ENCODE measurements at regions not wholly inside any gene's neighbourhood (a gene's known extent, or its start where the extent isn't known, plus 50 kb on each side); places are given as distances from the start of the nearest gene placed in this dataset.

DNA sequence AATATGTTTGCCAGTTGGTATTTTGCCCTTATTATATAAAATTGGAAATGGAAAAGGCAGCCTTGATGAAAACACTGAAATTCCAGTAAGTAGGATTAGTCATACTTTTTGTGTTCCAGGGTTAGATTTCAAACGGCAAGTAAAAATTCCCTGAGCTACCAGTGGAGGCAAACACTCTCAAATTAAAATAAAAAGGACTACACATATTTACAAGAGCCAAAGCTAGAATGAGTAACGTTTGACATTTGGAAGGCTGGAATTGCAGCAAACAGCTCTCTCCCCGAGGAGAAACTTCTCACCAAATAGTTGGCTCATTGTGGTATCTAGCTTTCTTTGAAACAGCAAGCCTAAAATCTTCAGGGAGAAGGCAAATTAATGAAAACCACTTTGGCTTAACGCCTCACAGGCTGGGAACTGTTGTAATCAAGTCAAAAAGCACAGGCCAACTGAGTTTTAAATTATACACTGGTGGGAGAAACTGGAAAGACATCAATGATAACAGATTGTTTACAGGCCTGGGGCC is 288.4 kb downstream of the SNX13 start:
- no peak for DNase-seq (ENCODE audit: low spot score)

DNA sequence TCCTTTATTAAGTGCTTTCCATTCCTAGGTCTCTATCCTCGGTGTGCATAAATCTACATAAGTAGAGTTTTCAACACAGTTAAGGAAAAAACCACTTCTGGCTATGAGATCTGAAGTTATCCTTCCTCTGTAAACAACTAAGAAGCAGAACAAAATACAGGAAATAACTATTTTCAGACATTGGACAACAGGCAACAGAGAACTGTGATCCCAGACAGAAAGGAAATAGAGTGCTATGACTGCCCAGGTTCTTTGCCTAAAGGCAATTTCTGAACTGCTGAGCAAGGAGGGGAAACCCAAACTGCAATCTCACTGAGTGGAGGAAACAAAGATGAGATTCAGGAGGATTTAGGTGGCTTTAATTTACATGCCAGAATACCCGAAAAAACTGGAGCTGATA is 285.4 kb downstream of the SNX13 start:
- DNase-seq (ENCODE audit: low spot score) = no peak

DNA sequence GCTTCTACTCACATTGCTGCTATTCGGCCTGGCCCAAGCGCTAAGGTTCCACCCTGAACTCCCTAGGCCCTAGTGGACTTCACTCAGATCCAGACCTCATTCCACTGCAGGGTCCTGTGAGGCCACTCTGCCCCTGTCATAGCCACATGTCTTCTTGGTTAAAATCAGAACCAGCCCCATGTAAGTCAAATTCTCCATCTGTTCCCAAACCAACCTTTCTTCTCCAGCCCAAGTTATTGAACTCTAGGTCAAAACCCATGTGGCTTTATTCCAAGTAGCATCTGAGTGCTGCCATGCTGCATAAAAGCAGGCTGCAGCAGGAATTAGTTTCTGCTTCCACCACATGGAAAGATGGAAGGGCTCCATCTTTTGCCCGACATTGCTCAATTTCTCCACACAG is 281.2 kb downstream of the SNX13 start:
- DNase-seq (ENCODE audit: low spot score) = no peak

DNA sequence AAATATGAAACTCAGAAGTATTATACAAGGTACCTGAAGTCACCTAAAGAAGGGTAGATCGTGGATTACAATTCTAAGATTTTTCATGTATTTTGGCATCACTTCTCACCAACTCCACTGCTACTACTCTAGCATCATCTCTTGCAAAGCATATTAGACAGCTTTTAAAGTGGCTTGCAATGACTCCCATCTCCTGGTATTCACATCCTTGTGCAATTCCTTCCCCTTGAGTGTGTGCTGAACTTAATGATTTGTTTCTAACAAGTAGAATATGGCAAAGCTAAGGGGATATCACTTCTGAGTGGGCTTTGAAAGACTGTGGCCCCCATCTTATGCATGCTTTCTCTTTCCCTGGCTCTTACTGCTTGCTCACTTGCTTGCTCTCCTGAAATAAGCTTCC is 280.2 kb downstream of the SNX13 start:
- no peak for DNase-seq (ENCODE audit: low spot score)

DNA sequence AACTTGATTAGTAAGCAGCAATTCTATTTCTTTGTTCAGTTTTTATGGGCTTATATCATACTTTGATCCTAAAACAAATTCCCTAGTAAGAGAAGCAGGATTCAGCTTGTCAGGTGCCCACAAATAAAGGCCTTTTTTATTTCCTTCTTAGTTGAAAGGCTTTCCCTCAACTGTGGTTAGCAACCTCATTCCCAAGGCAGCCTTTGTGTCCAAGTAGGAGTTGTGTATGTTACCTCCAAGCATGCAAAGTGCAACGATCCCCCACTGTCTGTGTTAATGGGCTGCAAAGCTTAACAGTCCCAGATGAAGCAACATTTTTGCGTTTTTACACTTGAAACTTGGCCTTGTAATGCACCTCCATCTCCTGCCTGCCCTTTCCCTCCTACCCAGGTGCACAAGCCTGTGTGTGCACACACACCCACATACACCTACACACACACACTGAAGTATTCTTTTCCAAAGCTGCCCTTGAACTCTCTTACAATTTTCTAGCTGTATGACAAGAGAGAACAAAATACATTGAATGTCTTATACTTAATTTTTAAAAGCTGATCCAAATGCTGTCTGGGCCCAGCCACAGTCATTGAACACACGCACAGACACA is 278.2 kb downstream of the SNX13 start:
- no peak for DNase-seq (ENCODE audit: low spot score)

DNA sequence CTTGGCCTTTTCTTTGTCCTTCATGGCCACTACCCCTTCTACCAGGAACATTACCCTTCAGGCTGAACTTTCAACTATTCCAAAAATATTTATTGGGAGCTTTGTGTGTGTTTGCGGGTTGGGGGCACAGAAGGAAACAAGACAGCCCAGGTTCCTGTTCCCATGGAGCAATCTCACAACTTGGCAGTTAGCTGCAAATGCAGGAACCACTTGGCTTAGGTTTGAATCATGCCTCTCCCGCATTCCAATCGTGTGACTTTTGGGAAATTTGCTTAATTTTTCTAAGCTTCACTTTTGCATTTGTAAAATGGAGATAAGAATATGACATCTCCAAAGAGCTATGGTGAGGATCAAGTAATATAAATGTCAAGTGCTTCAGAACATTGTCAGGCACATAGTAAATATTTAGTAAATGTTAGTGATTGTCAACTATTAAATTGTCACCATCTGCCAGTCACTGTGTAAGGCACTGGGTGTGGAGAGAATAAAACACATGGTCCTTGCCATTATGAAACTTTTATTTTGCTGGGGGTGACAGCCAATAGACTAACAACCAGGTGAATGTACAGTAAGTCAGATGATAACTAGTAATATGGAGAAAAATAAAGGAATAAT is 277.1 kb downstream of the SNX13 start:
- DNase-seq (ENCODE audit: low spot score) = no peak

DNA sequence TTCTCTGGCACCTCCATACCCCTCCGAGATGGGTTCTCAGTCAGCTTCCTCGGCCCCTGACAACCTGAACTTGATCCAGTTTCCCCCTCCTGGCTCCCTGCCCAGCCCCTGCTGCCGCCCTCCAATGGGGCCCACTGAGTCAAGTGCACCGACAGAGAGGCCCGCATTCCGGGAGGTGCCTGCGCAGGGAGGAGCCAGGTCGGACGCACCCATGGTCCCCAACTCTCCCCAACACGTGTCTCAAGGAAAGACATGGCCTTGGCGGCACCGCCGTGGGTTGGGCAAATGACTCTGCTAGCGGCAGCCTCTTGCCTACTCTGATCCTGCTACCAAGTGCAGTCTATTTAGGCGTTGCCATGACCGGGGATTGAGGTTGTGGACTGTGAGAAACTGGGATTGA is 275.3 kb downstream of the SNX13 start:
- no peak for DNase-seq (ENCODE audit: low spot score)

DNA sequence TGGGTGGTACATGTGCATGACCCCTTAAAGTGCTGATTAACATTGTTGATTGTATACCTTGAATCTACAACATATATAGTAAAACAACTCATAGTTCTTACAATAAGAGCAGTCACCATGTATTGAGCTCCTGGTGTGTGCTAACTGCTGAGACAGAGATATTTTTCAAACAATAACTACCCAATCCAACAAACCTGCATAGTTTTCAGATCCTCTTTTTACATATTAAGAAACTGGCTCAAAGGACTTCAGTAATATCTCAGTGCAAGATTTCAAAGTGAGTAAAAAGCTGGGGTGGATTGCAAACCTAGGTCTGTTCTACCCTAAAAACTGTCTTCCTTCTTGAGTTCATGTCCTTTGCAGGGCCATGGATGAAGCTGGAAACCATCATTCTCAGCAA is 272.2 kb downstream of the SNX13 start:
- no peak for DNase-seq (ENCODE audit: low spot score)

DNA sequence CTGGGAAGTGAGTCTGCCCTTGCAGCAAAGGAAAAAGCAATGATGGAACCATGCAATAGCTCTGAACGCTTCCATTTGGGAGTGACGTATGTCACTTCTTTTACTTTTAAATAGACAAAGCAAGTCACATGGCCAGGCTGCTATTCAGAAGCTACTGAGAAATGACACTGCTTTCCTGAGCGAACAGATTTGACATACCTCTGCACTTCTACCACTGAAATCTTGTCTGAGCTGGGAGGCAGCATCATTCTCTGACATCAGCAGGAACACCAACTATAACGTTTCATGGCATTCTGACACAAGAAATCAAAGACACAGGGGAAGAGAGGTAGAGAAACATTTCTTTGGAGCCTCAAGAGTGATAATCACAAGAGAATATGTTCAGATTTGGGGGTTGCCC is 271.1 kb downstream of the SNX13 start:
- no peak for DNase-seq (ENCODE audit: low spot score)

DNA sequence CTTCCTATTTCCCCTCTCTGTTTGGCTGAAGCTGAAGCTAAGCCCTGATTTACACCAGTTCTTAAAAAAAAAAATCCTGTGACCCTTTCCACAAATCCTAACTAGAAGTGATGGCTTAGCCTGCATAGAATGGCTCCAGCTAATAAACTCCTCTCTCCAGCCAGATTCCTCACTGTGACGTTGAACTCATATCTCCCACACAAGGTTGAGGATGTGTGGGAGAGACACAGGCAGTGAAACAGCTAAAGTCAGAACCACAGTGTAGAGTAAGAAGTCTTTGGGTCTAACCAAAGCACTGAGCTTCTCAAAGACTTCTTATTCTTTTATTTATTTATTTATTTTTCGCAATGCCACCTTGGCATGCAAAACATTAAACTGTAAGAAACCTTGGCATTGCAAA is 268.3 kb downstream of the SNX13 start:
- DNase-seq (ENCODE audit: low spot score) = no peak

DNA sequence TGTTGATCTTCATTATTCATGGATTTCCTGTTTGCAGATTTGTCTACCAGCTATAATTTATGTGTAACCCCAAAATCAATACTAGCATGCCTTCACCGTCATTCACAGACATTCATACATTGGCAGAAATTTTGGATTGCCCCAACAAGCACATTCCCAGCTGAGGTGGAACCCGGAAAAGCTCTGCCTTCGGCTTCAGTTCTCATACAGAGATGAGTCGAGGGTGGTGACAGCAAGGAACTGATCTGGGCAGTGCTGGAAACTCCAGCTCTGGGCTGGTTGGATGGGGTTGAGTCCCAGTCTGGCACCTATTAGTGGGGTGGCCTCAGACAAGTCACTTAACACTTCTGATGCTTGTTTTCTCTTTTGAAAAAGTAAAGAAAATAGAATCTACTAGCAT is 267.5 kb downstream of the SNX13 start:
- no peak for DNase-seq (ENCODE audit: low spot score)

DNA sequence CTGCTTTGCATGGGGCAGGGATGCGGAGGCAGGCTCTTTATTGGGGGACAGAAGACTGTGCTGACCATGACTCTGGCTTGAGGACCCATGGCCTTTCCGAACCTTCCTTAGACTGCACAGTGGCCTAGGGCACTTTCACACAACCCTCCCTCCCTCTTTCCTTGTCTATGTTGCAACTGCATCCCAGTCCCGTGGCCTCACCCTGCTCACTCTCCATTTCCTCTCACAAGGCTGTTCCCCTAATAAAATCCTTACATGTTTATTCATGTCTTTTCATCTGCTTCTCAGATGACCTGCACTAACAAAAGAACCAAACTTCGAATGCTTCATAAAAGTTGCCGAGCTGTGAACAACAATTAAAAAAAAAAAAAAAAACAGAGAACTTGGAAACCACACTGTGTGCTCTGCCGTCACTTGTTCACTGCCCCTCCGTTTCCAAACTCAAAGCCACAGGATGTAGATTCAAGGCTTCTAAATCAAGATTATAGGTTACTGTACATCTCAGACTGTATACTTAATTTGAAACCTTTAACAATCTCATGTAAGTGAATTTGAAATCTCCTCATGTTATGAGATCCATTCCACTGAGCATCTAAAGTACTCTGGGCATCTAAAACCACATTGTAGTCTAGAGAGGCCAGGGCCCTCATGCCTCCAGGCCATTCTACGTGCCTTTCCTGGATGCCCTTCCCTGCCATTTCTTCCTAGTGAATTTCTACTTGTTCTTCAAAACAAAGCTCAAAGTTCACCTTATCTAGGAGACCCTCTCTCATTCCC is 265.9 kb downstream of the SNX13 start:
- no peak for DNase-seq (ENCODE audit: low spot score)

DNA sequence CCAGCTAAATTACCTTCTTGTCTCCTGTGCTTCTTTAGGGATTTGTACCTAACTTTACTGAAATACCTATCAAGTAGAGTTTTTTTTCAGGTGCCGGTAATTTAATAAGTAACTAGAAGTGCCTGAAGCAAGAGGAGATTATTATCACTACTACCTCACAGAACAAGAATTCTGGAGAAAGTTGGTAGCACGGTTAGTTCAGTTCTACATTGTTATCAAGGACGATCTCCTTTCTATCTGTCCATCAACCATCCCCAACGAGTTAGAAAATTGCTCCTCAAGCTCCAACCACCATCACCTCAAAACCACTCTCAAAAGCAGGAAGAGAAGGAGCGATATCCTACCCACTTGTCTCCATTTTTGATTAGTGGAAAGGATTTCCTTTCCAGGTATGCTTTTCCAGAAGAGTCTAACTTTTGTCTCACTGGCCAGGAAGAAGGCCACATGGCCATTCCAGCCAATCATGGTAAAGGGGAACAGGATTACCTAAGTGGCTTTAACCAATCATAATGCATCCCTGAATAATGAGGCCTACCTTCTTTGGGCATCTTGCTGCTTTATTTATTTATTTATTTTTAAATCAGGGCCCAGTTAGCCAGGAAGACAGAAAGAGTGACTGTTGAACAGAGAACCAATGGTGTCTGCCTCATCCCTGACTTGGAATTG is 265.2 kb downstream of the SNX13 start:
- DNase-seq (ENCODE audit: low spot score) = no peak

DNA sequence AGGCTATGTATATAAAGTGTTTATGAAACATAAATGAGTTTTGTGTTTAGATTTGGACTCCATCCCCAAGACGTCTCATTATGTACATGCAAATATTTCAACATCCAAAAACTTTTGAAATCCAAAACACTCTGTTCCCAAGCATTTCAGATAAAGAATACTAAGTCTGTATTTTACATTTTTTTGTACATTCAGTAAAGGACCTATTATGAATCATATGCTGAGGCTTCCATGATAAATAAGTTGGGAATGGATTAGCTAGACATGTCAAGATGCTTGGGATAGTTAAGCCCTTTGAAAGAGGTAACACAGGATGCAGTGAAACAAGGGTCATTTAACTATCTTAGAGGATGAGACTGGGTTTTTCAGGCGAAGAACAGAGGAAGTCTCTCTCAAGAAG is 262.9 kb downstream of the SNX13 start:
- no peak for DNase-seq (ENCODE audit: low spot score)

DNA sequence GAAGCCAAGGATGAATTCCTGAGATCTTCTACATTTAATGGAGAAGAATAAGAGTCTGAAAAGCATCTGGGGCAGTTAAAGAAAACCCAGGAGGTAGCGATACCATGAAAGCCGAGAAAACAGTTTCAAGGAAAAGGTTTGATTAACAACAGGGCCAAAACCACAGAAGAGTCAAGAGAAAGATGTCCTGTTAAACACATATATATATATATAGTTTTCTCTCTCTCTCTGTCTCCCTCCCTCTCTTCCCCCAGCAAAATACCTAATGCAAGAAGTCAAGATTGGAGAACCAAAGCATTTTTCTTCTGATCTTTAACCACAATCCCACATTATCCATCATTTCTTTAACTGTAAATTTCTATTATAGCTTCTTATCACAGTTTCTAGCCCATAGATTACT is 261.4 kb downstream of the SNX13 start:
- DNase-seq (ENCODE audit: low spot score) = no peak

DNA sequence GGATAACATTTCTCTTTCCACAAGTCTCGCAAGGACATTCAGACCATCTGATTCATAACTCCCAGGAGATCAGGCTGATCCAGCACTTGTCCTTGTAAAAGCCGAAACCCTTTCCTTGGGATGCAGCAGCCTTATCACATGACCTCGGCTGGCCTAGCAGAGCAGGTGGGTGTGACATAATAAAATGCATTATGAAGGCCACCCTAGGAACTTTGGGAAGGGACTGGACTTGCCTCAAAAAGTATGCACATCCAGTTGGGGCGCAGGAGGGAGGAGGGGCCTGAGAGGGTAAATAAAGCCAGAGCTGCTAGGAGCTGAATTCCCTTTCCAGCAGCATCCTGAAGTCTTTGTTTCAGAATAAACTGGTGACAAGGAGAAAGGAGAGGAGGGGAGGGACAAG is 260.8 kb downstream of the SNX13 start:
- DNase-seq (ENCODE audit: low spot score) = no peak

DNA sequence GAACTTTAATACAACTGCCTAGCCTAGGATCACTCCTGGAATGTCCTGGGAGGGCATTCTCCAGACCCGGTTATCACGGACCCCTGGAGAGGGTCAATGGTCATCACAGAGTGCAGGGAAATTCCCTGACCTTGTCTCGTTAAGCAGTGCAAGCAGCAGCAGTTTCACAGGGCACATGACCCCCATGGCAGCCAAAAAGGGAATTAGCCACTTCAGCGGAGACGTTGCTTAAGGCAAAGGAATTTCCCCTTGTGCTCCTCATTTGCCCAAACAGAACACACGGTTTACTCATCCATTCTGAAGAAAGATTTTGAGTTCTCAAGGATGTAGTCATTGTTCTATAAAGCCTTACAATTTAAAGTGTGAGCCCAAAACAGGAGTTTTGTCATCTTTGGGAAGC is 260.3 kb downstream of the SNX13 start:
- no peak for DNase-seq (ENCODE audit: low spot score)

DNA sequence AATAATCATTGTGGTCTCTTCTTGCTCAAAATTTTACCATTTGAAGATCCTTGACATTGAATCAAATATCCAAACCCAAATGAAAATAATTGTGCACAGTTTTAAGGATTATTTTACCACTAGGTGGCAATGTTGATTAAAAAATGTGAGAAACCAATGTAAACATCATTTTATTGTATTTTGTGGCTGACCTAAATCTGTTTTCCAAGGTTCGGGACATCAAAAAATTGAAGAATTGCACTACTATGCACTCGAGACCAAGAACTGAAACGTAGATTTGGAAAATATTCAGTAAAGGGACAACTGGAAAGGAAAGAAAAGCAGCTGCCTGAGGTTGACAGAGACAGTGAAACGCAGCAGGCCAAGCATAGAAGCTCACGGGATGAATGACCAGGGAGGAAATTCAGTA is 259.3 kb downstream of the SNX13 start:
- DNase-seq (ENCODE audit: low spot score) = peak; percentile 37

DNA sequence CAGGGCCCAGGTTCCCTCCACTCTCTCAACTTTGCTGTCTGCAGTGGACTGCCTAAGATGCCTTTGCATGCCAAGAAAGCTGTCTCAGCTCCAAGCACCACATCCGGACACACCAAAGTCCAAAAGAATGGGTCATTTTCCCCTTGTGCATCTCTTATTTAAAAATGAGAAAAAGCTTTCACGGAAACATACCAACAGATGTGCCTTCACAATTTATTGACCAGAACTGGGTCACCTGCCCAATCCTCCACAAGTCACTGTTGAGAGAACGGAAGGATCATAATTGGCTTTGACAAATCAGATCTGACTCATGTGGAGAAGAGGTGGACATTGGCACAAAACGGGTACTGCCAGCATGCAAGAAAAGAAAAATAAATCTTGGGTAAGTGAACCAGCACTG is 258.3 kb downstream of the SNX13 start:
- no peak for DNase-seq (ENCODE audit: low spot score)

DNA sequence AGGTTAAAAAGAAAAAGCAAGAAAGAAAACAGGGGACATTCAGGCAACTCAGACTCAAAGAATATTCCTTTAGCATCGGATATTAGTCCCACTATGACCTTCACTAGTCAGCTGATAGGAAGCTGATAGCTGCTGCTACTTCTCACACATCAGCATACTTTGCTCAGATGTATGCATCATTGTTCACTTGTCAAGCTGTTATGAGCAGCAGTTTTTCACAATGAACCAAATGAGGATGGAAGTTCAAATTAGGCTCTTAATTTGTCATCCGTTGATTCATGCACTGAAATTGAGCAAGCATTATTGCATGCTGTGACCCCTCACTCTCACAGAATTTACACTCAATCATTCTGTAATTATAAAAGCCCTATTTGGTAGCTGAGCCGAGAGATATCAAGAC is 257.7 kb downstream of the SNX13 start:
- no peak for DNase-seq (ENCODE audit: low spot score)

DNA sequence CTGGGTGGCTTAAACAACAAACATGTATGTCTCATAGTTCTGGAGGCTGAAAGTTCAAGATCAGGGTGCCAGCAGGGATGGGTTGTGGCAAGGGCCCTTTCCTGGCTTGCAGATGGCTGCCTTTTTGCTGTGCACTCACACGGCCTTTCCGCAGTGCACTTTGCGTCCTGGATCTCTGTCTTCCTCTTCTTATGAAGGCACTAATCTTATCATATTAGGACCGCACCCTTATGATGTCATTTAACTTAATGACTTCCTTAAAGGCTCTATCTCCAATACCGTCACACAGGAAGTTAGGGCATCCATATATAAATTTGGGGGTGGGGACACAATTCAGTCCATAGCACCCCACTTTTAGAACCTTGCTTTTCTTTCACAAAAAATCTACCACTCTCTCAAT is 255.2 kb downstream of the SNX13 start:
- no peak for DNase-seq (ENCODE audit: low spot score)

DNA sequence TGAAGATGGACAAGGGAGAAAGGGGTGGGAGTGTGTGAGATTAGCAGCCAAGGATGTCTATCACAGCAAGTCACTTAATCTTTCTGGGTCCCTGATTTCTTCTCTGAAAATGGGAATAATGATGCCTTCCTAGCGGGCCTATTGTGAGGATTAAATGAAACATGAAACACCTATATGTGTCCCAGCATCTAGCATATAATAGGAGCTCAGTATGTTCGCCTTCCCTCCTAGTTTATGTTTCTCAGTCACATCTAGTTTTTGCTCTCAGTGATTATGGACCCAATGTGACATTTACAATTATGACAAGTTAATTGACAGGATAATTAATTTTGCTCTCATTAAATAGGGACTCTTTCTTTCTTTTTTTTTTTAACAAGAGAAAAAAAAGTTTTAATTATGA is 252.9 kb downstream of the SNX13 start:
- DNase-seq (ENCODE audit: low spot score) = no peak

DNA sequence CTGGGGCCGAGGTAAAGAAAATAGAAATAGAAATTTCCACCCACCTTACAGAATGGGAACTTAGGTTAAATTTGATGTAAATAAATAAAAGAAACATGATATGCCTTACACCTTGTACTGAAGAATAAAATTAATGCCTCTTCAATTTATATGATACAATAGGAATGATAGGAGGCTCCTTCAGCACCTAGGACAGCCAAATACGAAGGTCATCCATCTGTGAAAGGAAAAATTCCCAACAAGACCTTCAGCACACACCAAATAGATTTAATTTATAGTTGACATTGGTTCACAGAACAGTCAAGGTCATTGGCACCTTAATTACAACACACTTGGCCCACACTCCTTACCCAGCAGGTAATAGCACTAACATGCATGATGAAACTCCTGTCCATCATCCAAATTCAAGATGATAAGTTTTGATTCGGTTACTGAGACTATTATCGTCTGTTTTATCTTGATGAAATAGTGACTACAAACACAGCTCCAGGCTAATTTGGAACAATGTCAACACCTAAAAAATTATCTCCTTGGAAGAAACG is 250.9 kb downstream of the SNX13 start:
- no peak for DNase-seq (ENCODE audit: low spot score)
